NB4 (cell line): ENCODE measurements at regions not wholly inside any gene's neighbourhood (a gene's known extent, or its start where the extent isn't known, plus 50 kb on each side); places are given as distances from the start of the nearest gene placed in this dataset.

ENCODE experiments used
- DNase-seq: peaks from one replicate; pipeline ENCODE4 v3.0.0; 2010; ENCODE audit warnings: low read depth
- H3K4me3 ChIP-seq: one replicate; pipeline ENCODE4 v1.5.1; 2011; ENCODE audit warnings: mild to moderate bottlenecking, low read depth, low read length, moderate library complexity
- CTCF ChIP-seq: IDR thresholded peaks from one replicate; pipeline ENCODE4 v1.5.1; 2012; ENCODE audit warnings: low read depth, low read length
- MAX ChIP-seq: IDR thresholded peaks from 2 replicates; pipeline ENCODE4 v1.6.1; 2011; ENCODE audit warnings: low read depth, low read length
- MYC ChIP-seq: IDR thresholded peaks from 2 replicates; pipeline ENCODE4 v1.6.1; 2011; ENCODE audit warnings: low read depth, low read length
- POLR2A ChIP-seq: IDR thresholded peaks from 2 replicates; pipeline ENCODE4 v1.6.1; 2011; ENCODE audit warnings: mild to moderate bottlenecking; ENCODE audit not compliant: insufficient read length; ENCODE audit errors: extremely low read depth

- TF ChIP-seq POLR2A = no peak
- no peak for TF ChIP-seq MAX
- no peak for TF ChIP-seq MYC
- TF ChIP-seq CTCF = no peak
- no peak overlapping the region for H3K4me3 ChIP-seq
- DNase-seq = no peak
These were observed 74.0 kb upstream of the FZD7 start for GRCh38 chr2:201959626-201960025.

GRCh38 chr2:201960305-201960704, 73.3 kb upstream of the FZD7 start:
- TF ChIP-seq POLR2A = no peak
- no peak for TF ChIP-seq CTCF
- TF ChIP-seq MYC = no peak
- TF ChIP-seq MAX = no peak
- DNase-seq = no peak
- no peak overlapping the region for H3K4me3 ChIP-seq

GRCh38 chr2:201961401-201961800, 72.3 kb upstream of the FZD7 start:
- no peak for DNase-seq
- no peak for TF ChIP-seq POLR2A
- no peak for TF ChIP-seq MYC
- no peak for TF ChIP-seq MAX
- no peak for TF ChIP-seq CTCF
- H3K4me3 ChIP-seq = no peak overlapping the region

GRCh38 chr2:201962774-201963562, 70.7 kb upstream of the FZD7 start:
- H3K4me3 ChIP-seq = no peak overlapping the region
- no peak for DNase-seq
- TF ChIP-seq MAX = no peak
- TF ChIP-seq POLR2A = no peak
- no peak for TF ChIP-seq MYC
- TF ChIP-seq CTCF = no peak

- DNase-seq = no peak
- no peak for TF ChIP-seq MAX
- TF ChIP-seq POLR2A = no peak
- no peak for TF ChIP-seq MYC
- no peak for TF ChIP-seq CTCF
- H3K4me3 ChIP-seq = no peak overlapping the region
These were observed 69.6 kb upstream of the FZD7 start for GRCh38 chr2:201964011-201964410.
